Activated naive CD8-positive, alpha-beta T cell treated with anti-CD3 and anti-CD28 coated beads, Interleukin-2, amount 50 U/mL, for 16 hours (primary cell): ENCODE measurements at regions not wholly inside any gene's neighbourhood (a gene's known extent, or its start where the extent isn't known, plus 50 kb on each side); places are given as distances from the start of the nearest gene placed in this dataset.

Experiments
- DNase-seq: peaks from one replicate; pipeline ENCODE4 v3.0.0-alpha.2; 2020; ENCODE audit warnings: low read depth, low spot score

- DNase-seq: no peak
Measured at GRCh38 chr5:135235551-135236227, 163.3 kb downstream of the MACROH2A1 start.

GRCh38 chr5:135234666-135235401 is 164.2 kb downstream of the MACROH2A1 start:
- DNase-seq: no peak

- no peak for DNase-seq
Measured at GRCh38 chr5:135234242-135234641, 164.8 kb downstream of the MACROH2A1 start.

DNA sequence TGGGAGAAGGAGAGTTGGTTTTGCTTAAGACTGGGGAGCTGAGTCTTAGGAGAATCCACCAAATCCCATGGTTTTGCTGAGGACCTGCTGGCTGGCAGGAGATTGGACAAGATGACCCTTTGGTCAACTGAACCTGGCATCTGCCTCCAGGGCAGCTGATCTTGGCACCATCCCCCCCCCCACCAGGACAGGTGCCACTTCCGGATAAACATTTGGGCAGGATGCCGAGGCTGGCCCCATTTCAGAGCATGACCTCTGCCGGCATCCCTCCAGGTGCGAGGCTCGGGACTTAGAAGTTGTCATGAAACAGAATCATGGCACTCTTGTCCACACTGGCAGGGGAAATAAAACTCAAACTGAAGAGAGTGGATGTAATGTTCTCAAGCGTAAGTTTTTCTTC is 165.6 kb downstream of the MACROH2A1 start:
- DNase-seq: no peak

DNA sequence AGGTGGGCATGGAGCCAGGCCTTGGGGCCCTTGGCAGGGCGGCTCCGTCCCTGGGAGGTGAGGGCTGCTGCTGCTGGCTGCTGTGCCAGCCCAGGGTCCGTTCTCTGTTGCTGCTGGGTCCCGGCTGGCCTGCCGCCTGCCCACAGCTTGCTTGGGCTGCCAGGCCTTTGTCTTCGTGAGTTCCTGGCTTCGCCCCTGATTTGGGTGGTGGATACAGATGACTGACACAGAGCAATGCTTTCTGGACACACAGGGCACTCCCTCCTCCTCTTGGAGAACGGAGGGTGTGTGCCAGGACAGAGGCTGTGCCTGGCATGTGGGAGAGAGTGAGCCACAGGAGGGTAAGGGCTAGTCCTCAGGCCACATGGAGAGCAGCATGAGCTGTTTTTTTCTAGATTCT is 166.1 kb downstream of the MACROH2A1 start:
- no peak for DNase-seq

- DNase-seq: no peak
Measured at GRCh38 chr5:135231289-135231688, 167.7 kb downstream of the MACROH2A1 start.

- DNase-seq: no peak
Measured at GRCh38 chr5:135230251-135230925, 168.6 kb downstream of the MACROH2A1 start.

DNA sequence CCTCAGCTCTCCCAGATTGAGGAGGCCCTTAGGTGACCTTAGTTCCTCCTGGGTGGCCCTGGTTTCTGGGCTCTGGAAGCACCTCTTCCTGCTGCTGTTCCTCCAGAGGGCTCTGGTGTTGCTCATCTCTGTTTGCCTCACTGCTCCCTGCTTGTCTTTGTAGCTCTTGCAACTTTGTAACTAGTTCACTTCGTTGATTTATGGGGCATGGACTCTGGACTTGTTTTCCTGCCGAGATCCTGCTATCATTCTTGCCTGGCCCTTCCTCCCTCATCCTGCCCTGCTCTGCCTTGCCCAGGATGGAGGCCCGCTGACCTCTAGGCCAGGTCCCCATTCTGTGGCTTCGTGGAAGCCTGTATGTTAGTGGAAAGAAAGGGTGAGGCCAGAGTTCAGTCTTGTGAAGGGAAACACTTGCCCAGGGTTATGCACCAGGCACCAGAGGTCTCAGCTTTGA is 169.3 kb downstream of the MACROH2A1 start:
- DNase-seq: no peak

- DNase-seq: no peak
Measured at GRCh38 chr5:135229122-135229521, 169.9 kb downstream of the MACROH2A1 start.

DNA sequence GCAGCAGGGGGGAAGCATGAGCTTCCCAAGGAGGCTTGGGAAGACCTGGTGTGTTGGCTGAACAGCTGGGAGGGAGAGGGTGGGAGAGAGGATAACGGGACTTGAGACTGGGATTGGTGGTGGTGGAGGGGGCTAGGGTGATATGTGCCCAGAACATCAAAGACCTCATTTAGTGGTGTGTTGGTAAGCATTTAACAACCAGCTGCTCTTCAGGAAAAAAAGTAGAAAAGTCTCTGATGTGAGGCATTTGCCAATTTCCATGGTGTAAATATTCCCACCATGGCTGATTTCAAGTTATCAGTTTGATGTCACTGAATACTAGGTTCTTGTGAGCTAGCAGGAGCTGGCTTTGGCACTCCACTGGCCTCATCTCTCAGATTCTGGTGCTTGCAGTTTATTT is 170.8 kb downstream of the MACROH2A1 start:
- no peak for DNase-seq

GRCh38 chr5:135227064-135228022 is 171.7 kb downstream of the MACROH2A1 start:
- no peak for DNase-seq

- DNase-seq: no peak
Measured at GRCh38 chr5:135225856-135226560, 173.0 kb downstream of the MACROH2A1 start.

GRCh38 chr5:135223891-135224625 is 175.0 kb downstream of the MACROH2A1 start:
- no peak for DNase-seq

DNA sequence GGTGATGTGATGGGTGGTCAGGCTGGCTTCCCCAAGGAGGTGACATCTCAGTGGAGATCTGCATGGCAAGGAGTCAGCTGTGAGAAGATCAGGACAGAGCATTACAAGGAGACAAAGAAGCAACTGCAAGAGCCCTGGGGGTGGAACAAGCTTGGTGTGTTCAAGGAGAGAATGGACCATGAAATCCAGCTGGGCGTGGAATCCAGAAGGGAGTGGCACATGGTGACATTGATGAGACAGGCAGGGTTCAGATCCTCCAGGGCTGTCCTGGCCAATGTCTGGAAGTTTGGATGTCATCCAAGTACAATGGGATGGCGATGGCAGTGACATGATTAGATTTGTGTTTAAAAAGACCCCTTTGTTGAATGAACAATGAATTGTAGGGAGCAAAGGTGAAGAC is 175.6 kb downstream of the MACROH2A1 start:
- DNase-seq: no peak

DNA sequence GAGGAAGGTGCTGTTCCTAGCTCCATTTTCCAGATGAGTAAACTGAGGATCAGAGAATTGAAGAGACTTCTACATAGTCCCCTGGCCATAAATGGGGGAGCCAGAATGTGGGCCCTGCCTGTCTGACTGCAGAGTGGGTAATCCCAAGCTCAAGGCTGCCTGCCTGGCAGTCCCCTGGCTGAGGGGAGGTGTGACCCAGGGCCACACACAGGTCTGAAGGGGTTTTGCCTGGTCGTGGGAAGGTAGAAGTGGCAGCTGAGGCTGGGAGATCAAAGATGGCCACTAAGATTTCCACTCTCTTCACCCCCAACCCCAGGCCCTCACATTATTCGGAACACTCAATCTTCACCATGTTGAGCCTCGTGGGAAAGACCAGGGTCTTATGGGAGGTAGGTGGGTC is 176.3 kb downstream of the MACROH2A1 start:
- no peak for DNase-seq

DNA sequence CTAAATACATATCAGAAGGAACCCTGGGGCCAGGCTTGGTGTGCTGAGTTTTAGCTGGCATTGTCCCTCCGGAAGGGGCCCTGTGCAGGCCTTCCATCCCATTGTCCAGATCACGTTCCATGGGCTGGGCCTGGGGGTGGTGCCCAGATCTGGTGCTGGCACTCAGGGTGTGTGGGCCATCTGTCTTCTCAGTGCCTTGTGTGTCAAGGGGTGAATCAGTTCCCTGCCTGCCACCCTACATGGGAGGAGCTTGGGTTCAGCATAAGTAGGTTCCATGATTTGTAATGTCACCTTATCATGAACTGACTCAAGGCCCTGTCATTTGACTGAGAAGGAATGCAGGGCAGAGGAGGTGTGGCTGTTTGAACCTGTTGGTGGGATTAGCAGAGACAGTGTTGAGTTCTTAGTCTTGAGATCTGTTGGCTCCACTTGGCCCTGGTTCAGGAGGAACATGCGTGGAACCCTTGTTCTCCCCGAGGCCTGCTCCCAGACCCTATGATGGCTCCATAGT is 176.8 kb downstream of the MACROH2A1 start:
- DNase-seq: no peak

DNA sequence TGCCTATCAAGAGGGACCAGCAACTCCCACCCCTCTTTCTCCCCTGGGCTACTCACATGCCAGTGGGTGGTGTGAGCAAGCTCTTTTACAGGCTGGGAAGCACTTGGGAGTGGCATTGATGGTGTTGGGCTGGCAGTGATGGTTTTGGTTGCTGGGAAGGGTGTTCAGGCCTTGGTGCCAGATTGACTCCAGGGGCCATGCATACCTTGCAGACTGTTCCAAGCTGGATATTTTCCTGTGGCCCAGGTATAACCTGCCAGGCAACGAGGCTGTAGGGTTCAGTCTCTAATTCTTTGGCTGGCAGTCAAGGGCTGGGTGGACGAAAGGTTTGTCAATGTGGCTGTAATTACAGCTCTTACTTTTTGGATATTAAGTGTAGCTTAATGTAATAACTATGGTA is 177.3 kb downstream of the MACROH2A1 start:
- DNase-seq: no peak

GRCh38 chr5:135221187-135221473 is 177.9 kb downstream of the MACROH2A1 start:
- DNase-seq: no peak

- no peak for DNase-seq
Measured at GRCh38 chr5:135220394-135221186, 178.4 kb downstream of the MACROH2A1 start.
